HCT116 (cell line): ENCODE measurements at regions not wholly inside any gene's neighbourhood (a gene's known extent, or its start where the extent isn't known, plus 50 kb on each side); places are given as distances from the start of the nearest gene placed in this dataset.

Experiments
- ATAC-seq: fragments of 200-7000 bp; cut with Tn5 transposase; 2 replicates; pipeline ENCODE4 v1.9.1; 2020; ENCODE audit warnings: mild to moderate bottlenecking, moderate library complexity
- BruUV-seq: library from RNA; stranded (reverse); fragments of 400-500 nt; replicated peaks from 2 replicates; lab custom pipeline; 2021; lab: Mats Ljungman, UMichigan
- CTCF ChIA-PET: fragments of 300-600 bp; sonication (Branson Sonifier 250); formaldehyde crosslinking; loops from one replicate; lab custom pipeline; 2021; ENCODE audit warnings: antibody characterized with exemption; lab: Charles Lee
- POLR2A ChIA-PET: fragments of 300-600, 350-600 bp; sonication (Branson Sonifier 250); formaldehyde crosslinking; loops from one replicate; lab custom pipeline; 2021; ENCODE audit warnings: antibody characterized with exemption; lab: Charles Lee
- RAD21 ChIA-PET, 2 experiments: fragments of 300-600 bp; sonication (Branson Sonifier 250); formaldehyde crosslinking; loops; one replicate each; lab custom pipeline; 2023; ENCODE audit warnings: low total read pairs in 2 of 2; ENCODE audit not compliant: uncharacterized antibody in 2 of 2, unreplicated experiment in 2 of 2, low non-redundant PET in 1 of 2; lab: Charles Lee
- DNase-seq: peaks from one replicate; pipeline ENCODE4 v3.0.0-alpha.2; 2010; ENCODE audit warnings: low read depth, low spot score
- H2AFZ ChIP-seq: fragments of 200-600 bp; shearing (Covaris generic), sonication (generic); 2 replicates; pipeline ENCODE4 v1.6.1; 2017; ENCODE audit warnings: low read depth, mixed run types, mixed read lengths, antibody characterized with exemption, low read length; ENCODE audit not compliant: poor library complexity, severe bottlenecking
- H3K27ac ChIP-seq: 2 replicates; pipeline ENCODE4 v1.5.1; 2012; ENCODE audit warnings: low read depth, low read length
- H3K27me3 ChIP-seq: fragments of 200-600 bp; sonication (generic); 2 replicates; pipeline ENCODE4 v1.6.1; 2016; ENCODE audit warnings: mixed run types, low read length, mixed read lengths; ENCODE audit not compliant: insufficient read depth
- H3K36me3 ChIP-seq, 2 experiments: fragments of 200-500 bp in 1 of 2; fragments of 200-600 bp in 1 of 2; sonication (Bioruptor generic) in 1 of 2; sonication (generic) in 1 of 2; 2 replicates each; pipeline versions ENCODE4 v1.5.1 to v1.6.1; 2014 to 2016; ENCODE audit warnings: low read length in 2 of 2, inconsistent platforms in 1 of 2, mixed read lengths in 1 of 2, mixed run types in 1 of 2; ENCODE audit not compliant: insufficient read depth in 2 of 2, control insufficient read depth in 1 of 2
- H3K4me1 ChIP-seq, 2 experiments: fragments of 200-600 bp in 1 of 2; sonication (generic) in 1 of 2; 2 replicates each; pipeline versions ENCODE4 v1.5.1 to v1.6.1; 2012 to 2017; ENCODE audit warnings: low read length in 2 of 2, inconsistent platforms in 1 of 2, mild to moderate bottlenecking in 1 of 2, mixed read lengths in 1 of 2, mixed run types in 1 of 2, moderate library complexity in 1 of 2; ENCODE audit not compliant: insufficient read depth in 2 of 2, control insufficient read depth in 1 of 2
- H3K4me2 ChIP-seq: fragments of 200-600 bp; sonication (generic); 2 replicates; pipeline ENCODE4 v1.6.1; 2017; ENCODE audit warnings: mixed run types, low read length, mixed read lengths
- H3K4me3 ChIP-seq, 2 experiments: fragments of 200-600 bp in 1 of 2; sonication (generic) in 1 of 2; replicated peaks in 1 of 2; 2 replicates each; pipeline ENCODE4 v1.5.1; 2011 to 2016; ENCODE audit warnings: low read length in 2 of 2, control low read depth in 1 of 2, low read depth in 1 of 2, mild to moderate bottlenecking in 1 of 2, mixed read lengths in 1 of 2, mixed run types in 1 of 2
- H3K79me2 ChIP-seq: fragments of 200-600 bp; sonication (generic); 2 replicates; pipeline ENCODE4 v1.6.1; 2017; ENCODE audit warnings: mild to moderate bottlenecking, mixed run types, low read length, moderate library complexity, mixed read lengths; ENCODE audit not compliant: insufficient read depth
- H3K9ac ChIP-seq: fragments of 200-600 bp; sonication (generic); 2 replicates; pipeline ENCODE4 v1.6.1; 2016; ENCODE audit warnings: low read length, mixed read lengths
- H3K9me2 ChIP-seq: fragments of 200-600 bp; sonication (generic), shearing (Covaris generic); 2 replicates; pipeline ENCODE4 v1.6.1; 2017; ENCODE audit warnings: mixed run types, mild to moderate bottlenecking, moderate library complexity; ENCODE audit not compliant: insufficient read depth
- H3K9me3 ChIP-seq, 2 experiments: fragments of 200-500 bp in 1 of 2; fragments of 200-600 bp in 1 of 2; sonication (Bioruptor generic) in 1 of 2; sonication (generic) in 1 of 2; 2 replicates each; pipeline ENCODE4 v1.6.1; 2014 to 2017; ENCODE audit warnings: low read length in 2 of 2, mixed read lengths in 2 of 2, inconsistent platforms in 1 of 2, low read depth in 1 of 2, mild to moderate bottlenecking in 1 of 2, mixed run types in 1 of 2, moderate library complexity in 1 of 2; ENCODE audit not compliant: control insufficient read depth in 1 of 2, insufficient read depth in 1 of 2
- H4K20me1 ChIP-seq: fragments of 200-600 bp; sonication (generic), shearing (Covaris generic); 2 replicates; pipeline ENCODE4 v1.6.1; 2017; ENCODE audit warnings: mixed run types, mild to moderate bottlenecking, moderate library complexity; ENCODE audit not compliant: insufficient read depth
- CEBPB ChIP-seq: IDR thresholded peaks from 2 replicates; pipeline ENCODE4 v1.6.1; 2012; ENCODE audit warnings: low read depth
- ELF1 ChIP-seq: IDR thresholded peaks from 2 replicates; pipeline ENCODE4 v1.6.1; 2012; ENCODE audit warnings: low read depth, borderline replicate concordance
- EZH2 ChIP-seq: fragments of 200-600 bp; sonication (generic); IDR thresholded peaks from 2 replicates; pipeline ENCODE4 v1.6.1; 2017; ENCODE audit warnings: antibody characterized with exemption, mixed run types
- EZH2phosphoT487 ChIP-seq: fragments of 200-600 bp; IDR thresholded peaks from 2 replicates; pipeline ENCODE4 v1.6.1; 2018; ENCODE audit warnings: antibody characterized with exemption, borderline replicate concordance
- FOSL1 ChIP-seq: IDR thresholded peaks from 2 replicates; pipeline ENCODE4 v1.6.1; 2012; ENCODE audit warnings: low read depth
- JUND ChIP-seq: IDR thresholded peaks from 2 replicates; pipeline ENCODE4 v1.6.1; 2012
- MAX ChIP-seq: IDR thresholded peaks from 2 replicates; pipeline ENCODE4 v1.6.1; 2012
- POLR2A ChIP-seq: IDR thresholded peaks from 2 replicates; pipeline ENCODE4 v1.7.0; 2011; ENCODE audit warnings: borderline replicate concordance; ENCODE audit not compliant: insufficient read depth, insufficient read length; ENCODE audit errors: extremely low read depth
- POLR2AphosphoS5 ChIP-seq: IDR thresholded peaks from 2 replicates; pipeline ENCODE4 v1.6.1; 2011; ENCODE audit warnings: mild to moderate bottlenecking, low read depth, low read length, moderate library complexity
- SIN3A ChIP-seq: IDR thresholded peaks from 2 replicates; pipeline ENCODE4 v1.6.1; 2012; ENCODE audit warnings: low read depth
- SRF ChIP-seq: IDR thresholded peaks from 2 replicates; pipeline ENCODE4 v1.6.1; 2012; ENCODE audit warnings: low read depth
- TCF7L2 ChIP-seq: IDR thresholded peaks from 2 replicates; pipeline ENCODE4 v1.7.0; 2011; ENCODE audit warnings: borderline replicate concordance, inconsistent platforms; ENCODE audit not compliant: insufficient read depth, insufficient read length; ENCODE audit errors: extremely low read depth
- ZBTB33 ChIP-seq: IDR thresholded peaks from 2 replicates; pipeline ENCODE4 v1.6.1; 2011; ENCODE audit warnings: mild to moderate bottlenecking, low read length, moderate library complexity; ENCODE audit not compliant: insufficient replicate concordance; ENCODE audit errors: extremely low read depth
- ZFX ChIP-seq: fragments of 450-650 bp; IDR thresholded peaks from 2 replicates; pipeline ENCODE4 v1.6.1; 2017
- intact Hi-C: fragments of 100-400 bp; cut with micrococcal nuclease; formaldehyde crosslinking; loops from 2 replicates; pipeline ENCODE4 v1.10.0; 2022

- Histone ChIP-seq H3K9me2 (no peaks in the 10 kb centered on the region), H3K27ac (no peak overlapping the region), H3K79me2 (no peaks in the 10 kb centered on the region), H3K27me3 (no peaks in the 10 kb centered on the region), H3K9ac (no peak overlapping the region), H3K4me1 (peaks cover 40 to 45% of the 10 kb centered on the region in 2 experiments), H3K36me3 (no peaks in the 10 kb centered on the region), H3K4me3 (no peak overlapping the region), H3K9me3 (no peaks in the 10 kb centered on the region), H3K4me2 (no peak overlapping the region), H4K20me1 (no peaks in the 10 kb centered on the region), H2AFZ (no peak overlapping the region)
- ATAC-seq (no peak), DNase-seq (no peak)
- RAD21 ChIA-PET: no interaction called here
- intact Hi-C loops: no loop called here
- no TSS peak for BruUV-seq
- POLR2A ChIA-PET: no interaction called here
- TF ChIP-seq JUND: no peak
- no peak for TF ChIP-seq FOSL1
- TF ChIP-seq TCF7L2: no peak
- no peak for TF ChIP-seq POLR2A
- no peak for TF ChIP-seq POLR2AphosphoS5
- TF ChIP-seq CEBPB: no peak
- no peak for TF ChIP-seq ZBTB33
- TF ChIP-seq SRF: no peak
- TF ChIP-seq ELF1: no peak
- no peak for TF ChIP-seq MAX
- TF ChIP-seq EZH2phosphoT487: no peak
- no peak for TF ChIP-seq EZH2
- no peak for TF ChIP-seq ZFX
- TF ChIP-seq SIN3A: no peak
- CTCF ChIA-PET: no interaction called here
Observed at GRCh38 chr14:23827100-23827892, 126.3 kb upstream of the DHRS4 start.
